GM18502 (cell line): ENCODE measurements at regions not wholly inside any gene's neighbourhood (a gene's known extent, or its start where the extent isn't known, plus 50 kb on each side); places are given as distances from the start of the nearest gene placed in this dataset.

ENCODE experiments used
- ATAC-seq: cut with Tn5 transposase; IDR thresholded peaks from one replicate; pipeline ENCODE4 v1.9.1; 2021; ENCODE audit warnings: mild to moderate bottlenecking; ENCODE audit not compliant: unreplicated experiment, poor library complexity

GRCh38 chr9:82284758-82285157, 296.2 kb downstream of the SPATA31D1 start:
- no peak for ATAC-seq

DNA sequence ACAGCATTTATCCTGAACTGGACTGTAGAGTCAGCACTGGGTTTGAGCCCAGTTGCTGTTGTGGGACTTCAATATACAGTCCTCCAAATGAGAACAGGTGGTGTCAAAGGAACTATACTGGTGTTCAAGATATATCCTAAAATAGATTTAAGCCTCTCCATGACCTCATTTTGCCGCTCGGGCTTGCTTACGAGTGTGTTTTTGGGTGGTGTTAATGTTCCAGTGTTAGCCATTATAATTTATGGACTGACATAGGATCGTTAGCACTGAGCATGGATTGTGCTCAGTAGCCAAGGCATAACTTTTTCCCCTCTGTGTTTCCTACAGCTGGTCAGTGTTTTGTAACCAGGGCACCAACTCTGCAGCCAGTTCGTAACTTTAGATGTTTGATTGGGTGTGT, 306.6 kb downstream of the SPATA31D1 start:
- ATAC-seq, result no peak

DNA sequence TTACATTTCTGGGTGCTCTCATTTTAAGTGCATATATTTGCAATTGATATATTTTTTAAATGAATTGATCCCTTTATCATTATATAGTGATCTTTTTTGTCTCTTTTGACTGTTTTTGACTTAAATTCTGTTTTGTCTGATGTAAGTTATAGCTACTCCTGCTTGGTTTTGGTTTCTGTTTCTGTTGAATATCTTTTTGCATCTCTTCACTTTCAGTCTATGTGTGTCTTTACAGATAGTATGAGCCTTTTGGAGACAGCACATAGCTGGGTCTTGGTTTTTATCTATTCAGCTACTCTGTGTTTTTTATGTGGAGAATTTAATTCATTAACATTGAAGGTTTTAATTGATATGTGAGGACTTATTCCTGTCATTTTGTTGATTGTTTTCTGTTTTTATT, 311.3 kb downstream of the SPATA31D1 start:
- no peak for ATAC-seq

GRCh38 chr9:82302968-82303655, 314.5 kb downstream of the SPATA31D1 start:
- ATAC-seq, result no peak

DNA sequence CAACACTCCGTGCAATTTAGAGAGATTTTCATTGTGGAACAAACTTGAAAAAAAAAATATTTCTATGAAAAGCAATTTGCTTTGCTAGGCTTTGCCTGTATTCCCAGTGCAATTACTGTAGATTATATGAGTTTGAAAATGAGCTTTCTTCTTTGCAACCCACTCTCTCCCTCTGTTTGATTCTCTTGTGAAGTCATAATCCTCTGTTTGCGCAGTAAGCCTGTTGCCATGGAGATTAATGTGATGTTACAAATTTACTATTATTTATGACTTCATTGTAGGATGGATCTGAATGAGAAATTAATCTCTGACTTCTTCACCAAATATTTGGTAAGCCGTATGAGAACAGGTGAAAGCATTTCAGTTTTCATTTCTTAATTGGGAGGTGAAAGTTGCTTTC, 320.3 kb downstream of the SPATA31D1 start:
- no peak for ATAC-seq

DNA sequence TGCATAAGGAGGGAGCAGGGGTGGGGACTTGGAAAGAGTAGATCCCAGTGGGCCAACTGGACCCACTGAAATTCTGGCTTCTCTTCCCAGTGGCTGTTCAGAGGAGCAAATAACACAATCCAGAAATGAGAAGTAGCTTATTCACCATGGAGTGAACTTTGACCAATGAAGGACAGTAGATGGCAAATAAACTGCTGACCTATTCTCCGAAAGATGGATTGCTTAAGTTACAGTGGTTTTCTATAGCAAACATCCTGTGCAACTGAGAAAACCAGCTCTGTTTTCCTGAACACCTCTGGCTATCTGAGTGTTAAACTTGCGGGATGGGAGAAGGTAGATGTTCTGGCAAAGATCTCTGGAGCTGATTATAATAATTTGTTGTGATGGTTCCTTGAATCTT, 325.1 kb downstream of the SPATA31D1 start:
- ATAC-seq, result no peak

DNA sequence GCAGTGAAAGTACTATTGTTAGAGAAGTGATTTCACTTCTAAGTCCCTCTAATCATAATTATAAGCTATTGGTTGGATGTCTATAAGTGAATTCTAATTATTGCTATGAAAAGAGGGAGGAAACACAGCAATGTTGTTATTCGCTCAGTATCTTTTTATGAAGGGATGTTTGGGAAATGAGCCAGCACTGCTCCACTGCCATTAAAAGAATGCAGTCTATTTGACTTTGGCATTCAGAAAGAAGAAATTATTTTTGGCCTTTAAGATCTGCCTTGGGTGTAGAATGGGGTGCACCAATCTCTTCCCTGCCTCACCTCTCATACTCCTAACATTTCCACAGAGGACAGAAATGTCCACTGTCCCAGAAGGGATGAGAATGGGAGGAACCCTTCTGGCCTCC, 332.0 kb downstream of the SPATA31D1 start:
- ATAC-seq, result no peak

DNA sequence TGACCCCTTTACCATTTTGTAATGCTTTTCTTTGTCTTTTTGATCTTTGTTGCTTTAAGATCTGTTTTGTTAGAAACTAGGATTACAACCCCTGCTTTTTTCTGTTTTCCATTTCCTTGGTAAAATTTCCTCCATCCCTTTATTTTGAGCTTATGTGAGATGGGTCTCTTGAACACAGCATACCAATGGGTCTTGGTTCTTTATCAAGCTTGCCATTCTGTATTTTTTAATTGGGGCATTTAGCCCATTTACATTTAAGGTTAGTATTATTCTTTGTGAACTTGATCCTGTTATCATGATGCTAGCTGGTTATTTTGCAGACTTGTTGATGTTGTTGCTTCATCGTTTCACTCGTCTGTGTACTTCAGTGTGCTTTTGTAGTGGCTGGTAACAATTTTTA, 337.3 kb downstream of the SPATA31D1 start:
- ATAC-seq, result no peak

GRCh38 chr9:82327641-82328040, 339.1 kb downstream of the SPATA31D1 start:
- ATAC-seq, result no peak

- ATAC-seq, result no peak
Measured at GRCh38 chr9:82331079-82331478, 342.5 kb downstream of the SPATA31D1 start.

- no peak for ATAC-seq
Measured at GRCh38 chr9:82332018-82332773, 343.6 kb downstream of the SPATA31D1 start.

- no peak for ATAC-seq
Measured at GRCh38 chr9:82332774-82333152, 344.2 kb downstream of the SPATA31D1 start.

DNA sequence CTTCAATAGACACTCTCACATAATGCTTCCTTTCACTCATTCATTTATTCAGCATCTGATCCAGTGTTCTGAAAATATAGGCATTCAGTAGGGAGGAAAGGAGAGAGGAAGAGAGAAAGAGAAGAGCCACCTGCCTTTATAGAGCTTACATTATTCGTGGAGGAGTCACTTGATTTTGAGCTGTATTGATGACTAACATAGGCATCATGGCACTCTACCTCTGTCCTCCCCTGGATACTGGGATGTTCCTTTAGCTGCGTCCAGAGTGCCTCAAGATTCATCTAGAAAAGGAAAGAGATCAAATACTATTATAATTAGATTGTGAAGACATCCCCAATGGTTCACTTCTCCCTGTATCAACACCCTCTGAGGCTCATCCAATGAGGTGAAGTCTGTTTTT, 345.1 kb downstream of the SPATA31D1 start:
- ATAC-seq, result no peak

DNA sequence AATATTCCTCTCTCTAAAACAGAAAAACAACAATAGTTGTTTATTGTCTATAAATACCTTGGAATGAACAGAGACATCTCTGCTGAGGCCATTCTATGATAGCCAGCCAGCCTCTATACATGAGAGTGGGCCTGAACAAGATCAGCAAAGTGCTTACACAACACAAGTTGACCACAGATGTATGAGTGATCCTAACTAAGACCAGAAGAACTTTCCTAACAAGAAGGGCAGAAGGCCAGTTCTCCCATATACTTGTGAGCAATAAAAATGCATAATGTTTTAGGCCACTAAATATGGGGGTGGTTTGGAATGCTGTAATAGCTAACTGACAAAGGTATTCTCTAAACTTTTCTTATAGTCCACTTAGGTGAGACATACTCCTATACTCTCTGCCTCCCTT, 345.7 kb downstream of the SPATA31D1 start:
- ATAC-seq, result no peak

GRCh38 chr9:82337351-82337750, 348.8 kb downstream of the SPATA31D1 start:
- ATAC-seq, result no peak

DNA sequence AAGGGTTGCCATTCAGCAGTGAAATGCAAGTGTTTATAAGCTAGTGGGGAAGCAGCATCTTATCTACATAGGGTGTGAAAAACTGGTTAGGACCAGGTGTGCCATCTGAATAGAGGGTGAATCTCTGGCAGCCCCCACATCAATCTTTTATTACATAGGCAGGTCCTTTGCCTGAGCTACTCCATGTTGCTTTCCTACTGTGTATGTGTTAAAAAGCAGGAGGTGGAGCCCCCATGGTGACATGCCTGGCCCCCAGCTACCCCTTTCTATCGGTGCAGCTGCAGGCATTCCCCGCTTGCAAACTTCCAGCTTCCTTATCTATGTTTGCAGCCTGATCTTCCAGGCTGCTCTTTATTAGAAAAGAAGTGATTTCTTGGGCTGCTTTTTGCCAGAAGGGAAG, 353.5 kb downstream of the SPATA31D1 start:
- no peak for ATAC-seq

DNA sequence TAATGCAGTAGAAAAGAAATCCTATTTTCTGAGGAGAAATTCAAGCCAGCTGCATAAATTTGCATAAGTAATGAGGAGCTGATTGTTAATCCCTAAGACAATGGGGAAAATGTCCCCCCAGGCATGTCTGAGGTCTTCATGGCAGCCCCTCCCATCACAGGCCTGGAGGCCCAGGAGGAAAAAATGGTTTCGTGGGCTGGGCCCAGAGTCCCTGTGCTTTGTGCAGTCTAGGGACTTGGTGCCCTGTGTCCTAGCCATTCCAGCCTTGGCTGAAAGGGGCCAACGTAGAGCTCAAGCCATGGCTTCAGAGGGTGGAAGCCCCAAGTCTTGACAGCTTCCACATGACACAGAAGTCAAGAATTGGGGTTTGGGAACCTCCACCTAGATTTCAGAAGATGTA, 357.5 kb downstream of the SPATA31D1 start:
- ATAC-seq, result no peak

DNA sequence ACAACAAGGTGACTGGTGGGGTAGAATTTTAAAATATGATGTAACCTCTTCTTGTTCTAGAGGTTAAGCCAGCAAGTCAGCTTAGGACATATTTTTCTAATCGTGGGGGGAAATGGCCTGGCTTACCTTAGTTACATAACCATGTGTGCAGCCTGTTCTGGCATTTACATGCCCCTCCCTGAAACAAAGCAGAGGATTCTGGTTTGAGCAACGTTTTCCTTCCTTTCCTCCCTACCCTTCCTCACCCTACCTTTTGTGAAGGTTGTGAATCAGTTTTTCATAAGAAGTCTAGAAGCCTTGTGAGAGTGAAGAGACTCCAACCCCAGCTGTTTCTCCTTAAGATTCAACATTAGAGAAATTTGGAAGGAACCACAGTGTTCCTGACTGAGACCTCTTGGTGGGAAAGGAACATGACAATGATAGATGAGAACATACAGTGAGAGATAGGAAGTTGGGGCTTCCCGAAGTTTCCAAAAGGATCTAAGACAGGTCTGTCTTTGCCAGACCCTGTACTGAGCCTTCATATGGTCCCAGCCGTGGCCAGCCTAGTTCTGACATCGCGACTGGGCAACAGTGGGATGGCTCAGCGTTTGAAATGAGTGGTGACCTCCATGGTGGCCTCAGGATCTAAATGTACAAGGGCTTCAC, 365.2 kb downstream of the SPATA31D1 start:
- no peak for ATAC-seq

DNA sequence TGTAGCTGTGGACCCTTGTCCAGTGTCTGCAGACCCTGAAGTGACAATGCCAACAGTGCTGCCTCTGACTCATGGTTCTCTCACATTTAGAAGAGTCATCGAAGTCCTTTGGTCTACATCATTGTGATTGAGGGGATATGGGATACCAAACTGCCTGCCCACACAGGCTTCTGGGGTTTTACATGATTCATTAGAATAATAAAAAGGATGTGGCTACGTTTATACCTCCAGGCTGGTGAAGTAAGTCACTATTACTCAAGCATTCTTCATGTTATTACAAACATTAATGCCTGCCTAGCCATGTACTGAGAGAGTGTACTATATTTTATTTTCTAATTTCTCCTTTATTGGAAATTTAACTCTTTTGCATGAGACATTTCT, 365.7 kb downstream of the SPATA31D1 start:
- no peak for ATAC-seq

DNA sequence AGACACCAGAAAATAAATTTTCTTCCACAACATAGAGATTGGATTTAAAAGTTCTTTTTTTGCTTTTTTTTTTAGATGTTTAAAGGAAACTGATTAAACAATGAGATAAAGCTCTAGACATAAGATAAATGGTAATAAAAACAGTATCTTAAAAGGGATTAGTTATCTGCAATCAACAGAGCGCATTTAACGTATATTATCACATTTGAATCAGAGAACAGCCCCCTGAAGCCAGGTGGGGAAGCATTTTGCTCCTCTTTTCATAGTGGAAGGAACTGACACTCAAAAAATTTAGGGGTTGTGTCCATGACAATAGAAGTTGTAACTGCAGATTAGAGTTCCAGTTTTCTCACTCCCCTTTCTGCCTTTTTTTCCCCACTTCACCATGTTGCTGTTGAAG, 367.6 kb downstream of the SPATA31D1 start:
- no peak for ATAC-seq

DNA sequence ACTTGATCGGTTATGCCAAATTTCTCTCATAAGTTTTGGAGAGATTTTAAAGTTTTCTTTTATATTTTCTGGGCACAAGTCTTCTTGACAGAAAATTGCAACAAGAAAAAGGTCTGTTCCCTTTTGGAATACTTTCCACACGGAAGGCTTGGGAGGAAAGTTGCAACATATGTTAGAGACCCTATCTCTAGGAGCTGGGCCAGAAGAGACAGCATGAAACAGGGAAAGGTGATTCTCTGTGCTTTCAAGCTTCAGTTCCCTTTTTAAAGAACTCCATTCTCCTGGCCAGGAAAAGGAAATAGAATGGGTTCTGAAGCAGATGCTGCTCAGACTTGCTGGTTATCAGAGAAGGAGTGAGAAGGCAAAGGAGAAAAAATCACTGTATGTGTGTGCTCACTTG, 368.3 kb downstream of the SPATA31D1 start:
- ATAC-seq, result no peak

DNA sequence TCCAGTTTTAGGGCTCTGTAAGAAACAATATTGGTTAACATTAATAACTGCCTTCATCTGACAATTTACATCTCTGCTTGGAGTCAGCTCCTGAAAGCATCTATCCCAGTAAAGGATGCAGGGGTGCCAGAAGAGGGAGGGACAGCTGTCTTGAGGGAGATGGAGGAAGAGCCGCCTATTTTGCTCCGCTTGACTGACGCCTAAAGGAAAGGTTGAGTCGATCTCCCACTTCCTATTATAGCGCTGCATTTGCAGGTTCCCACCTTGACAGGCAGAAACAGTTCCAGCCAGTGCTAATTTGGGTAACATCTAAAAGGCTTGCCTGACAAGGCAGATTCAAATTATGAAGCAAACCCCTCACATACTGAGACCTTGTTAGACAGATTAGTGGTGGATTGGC, 374.6 kb downstream of the SPATA31D1 start:
- no peak for ATAC-seq
